OCI-LY1 (cell line): ENCODE measurements at regions not wholly inside any gene's neighbourhood (a gene's known extent, or its start where the extent isn't known, plus 50 kb on each side); places are given as distances from the start of the nearest gene placed in this dataset.

Experiments
- CTCF ChIP-seq: fragments of 200-600 bp; sonication (generic), shearing (Covaris generic); IDR thresholded peaks from 2 replicates; pipeline ENCODE4 v1.5.1; 2017; ENCODE audit warnings: mild to moderate bottlenecking, antibody characterized with exemption, low read length, moderate library complexity, mixed read lengths
- EZH2 ChIP-seq: fragments of 200-600 bp; sonication (generic), shearing (Covaris generic); IDR thresholded peaks from 2 replicates; pipeline ENCODE4 v1.8.0; 2017; ENCODE audit warnings: borderline replicate concordance, mixed run types, mild to moderate bottlenecking, antibody characterized with exemption, low read length, moderate library complexity, mixed read lengths

GRCh38 chr1:63152572-63152971, 169.8 kb upstream of the FOXD3 start:
- TF ChIP-seq CTCF, result no peak
- no peak for TF ChIP-seq EZH2
